ENCODE measurements at regions not wholly inside any gene's neighbourhood (a gene's known extent, or its start where the extent isn't known, plus 50 kb on each side); places are given as distances from the start of the nearest gene placed in this dataset.

DNA sequence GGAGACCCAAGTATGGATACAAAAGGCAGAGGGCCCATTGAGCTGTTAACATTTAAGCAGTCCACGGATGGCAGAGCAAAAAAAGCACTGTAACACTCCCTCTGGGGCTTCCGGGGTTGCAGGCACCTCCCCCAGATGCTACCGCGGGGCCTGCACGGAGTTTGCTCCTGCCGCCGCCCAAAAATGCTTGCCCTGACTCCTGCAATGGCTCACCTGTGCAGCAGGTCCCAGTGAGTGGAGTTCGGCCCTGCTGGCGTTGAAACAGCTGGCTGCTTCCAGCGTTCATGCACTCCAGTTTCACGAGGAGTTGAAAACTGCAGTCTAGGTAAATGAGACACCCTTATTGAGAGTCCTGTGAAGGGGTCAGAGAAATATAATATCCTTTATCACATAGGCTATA lies 832.8 kb downstream of the NCAM2 start:
- no peaks in the 10 kb centered on the region for H3K79me1 ChIP-seq (ENCODE audit: low read depth, low read length)
- no peak overlapping the region for H2BK120ac ChIP-seq (replicated peaks; ENCODE audit: low read depth, low read length)
- no peak overlapping the region for H2AFZ ChIP-seq (ENCODE audit: low read length)
- FAIRE-seq (no peak), DNase-seq (ENCODE audit: low read depth in 1 of 2, low spot score in 2 of 2) (no peak)
- no peak overlapping the region for H4K8ac ChIP-seq (ENCODE audit: extremely low read depth, insufficient read depth, low read length)
- ChIA-PET CTCF (ENCODE audit: partially characterized antibody) (no interaction called here), POLR2A (ENCODE audit: partially characterized antibody) (no interaction called here)
- no peak overlapping the region for H4K91ac ChIP-seq (replicated peaks; ENCODE audit: insufficient read length, low read length)
- no peak overlapping the region for H3K18ac ChIP-seq (ENCODE audit: extremely low read depth, low read length)
- no peak overlapping the region for H2BK12ac ChIP-seq (ENCODE audit: low read depth, low read length)
- no peak overlapping the region for H3K56ac ChIP-seq (replicated peaks; ENCODE audit: insufficient read length, low read depth, low read length)
- no peaks in the 10 kb centered on the region for H3K9me3 ChIP-seq (ENCODE audit: insufficient read depth in 2 of 2, low read depth in 1 of 2, low read length in 1 of 2)
- no peak overlapping the region for H2BK5ac ChIP-seq (ENCODE audit: low read depth, low read length)
- H2BK20ac ChIP-seq (ENCODE audit: low read length) = no peak overlapping the region
- no peaks in the 10 kb centered on the region for H3K27me3 ChIP-seq (replicated peaks in 1 of 4; ENCODE audit: control insufficient read depth in 3 of 4, extremely low read depth in 1 of 4, insufficient read depth in 3 of 4, low read length in 3 of 4)
- no peak overlapping the region for H3K9ac ChIP-seq (replicated peaks in 1 of 4; ENCODE audit: extremely low read depth in 1 of 4, low read depth in 3 of 4, low read length in 3 of 4)
- H3K4ac ChIP-seq (replicated peaks; ENCODE audit: insufficient read length, low read depth, low read length) = no peak overlapping the region
- H3K4me2 ChIP-seq (ENCODE audit: insufficient read depth in 1 of 2, low read depth in 2 of 2, low read length in 2 of 2) = no peak overlapping the region
- H3K36me3 ChIP-seq (ENCODE audit: control insufficient read depth in 2 of 4, insufficient read depth in 4 of 4, low read length in 3 of 4) = no peaks in the 10 kb centered on the region
- no peak overlapping the region for H3K14ac ChIP-seq (ENCODE audit: insufficient read length)
- no peaks in the 10 kb centered on the region for H4K20me1 ChIP-seq (replicated peaks in 1 of 2; ENCODE audit: control insufficient read depth in 1 of 2, insufficient read depth in 2 of 2, low read length in 2 of 2)
- H3K27ac ChIP-seq (ENCODE audit: low read depth, low read length) = no peak overlapping the region
- H3K23ac ChIP-seq (ENCODE audit: insufficient read length) = no peak overlapping the region
- H3K23me2 ChIP-seq (ENCODE audit: low read depth, low read length) = no peaks in the 10 kb centered on the region
- H4K5ac ChIP-seq (ENCODE audit: insufficient read length, low read depth, low read length) = no peak overlapping the region
- WGBS, 2 experiments (ENCODE audit: extremely low coverage in 1 of 2, insufficient coverage in 1 of 2, insufficient read length in 1 of 2, insufficient replicate concordance in 2 of 2, low coverage in 1 of 2, low lambda C conversion rate in 2 of 2, missing lambda C conversion rate in 1 of 2) = 84% methylated on average over 11 of the region's 11 CpGs; no CpG with 5 or more reads in 1 of the 2 experiments
- H2AK5ac ChIP-seq (ENCODE audit: low read depth, low read length) = no peak overlapping the region
- no peaks in the 10 kb centered on the region for H3K4me1 ChIP-seq (replicated peaks in 1 of 4; ENCODE audit: control insufficient read depth in 3 of 4, insufficient read depth in 4 of 4, low read length in 3 of 4)
- no peak overlapping the region for H3K4me3 ChIP-seq (ENCODE audit: extremely low read depth in 1 of 4, insufficient read depth in 2 of 4, low read depth in 3 of 4, low read length in 4 of 4)
- H2BK15ac ChIP-seq (ENCODE audit: low read length) = no peak overlapping the region
- H3K79me2 ChIP-seq (ENCODE audit: control insufficient read depth in 1 of 2, insufficient read depth in 2 of 2, low read length in 2 of 2) = no peaks in the 10 kb centered on the region
- TF ChIP-seq RFX5 (IDR thresholded peaks at IDR 0.05; ENCODE audit: borderline replicate concordance, low read depth, low read length) (no peak), MAFK (IDR thresholded peaks at IDR 0.05; ENCODE audit: low read depth, low read length) (no peak), SIRT6 (IDR thresholded peaks at IDR 0.05; ENCODE audit: low read length) (no peak), ASH2L (IDR thresholded peaks at IDR 0.05; ENCODE audit: low read length) (no peak), TEAD4 (IDR thresholded peaks at IDR 0.05; ENCODE audit: low read depth, low read length) (no peak), CREB1 (IDR thresholded peaks at IDR 0.05) (no peak)

All from H1 (cell line).